ENCODE measurements at regions not wholly inside any gene's neighbourhood (a gene's known extent, or its start where the extent isn't known, plus 50 kb on each side); places are given as distances from the start of the nearest gene placed in this dataset.
"Not testable (repeated sequence)": the region's sequence is repeated elsewhere in the genome, so short reads cannot be mapped to it uniquely, and the experiment has no call there.

DNA sequence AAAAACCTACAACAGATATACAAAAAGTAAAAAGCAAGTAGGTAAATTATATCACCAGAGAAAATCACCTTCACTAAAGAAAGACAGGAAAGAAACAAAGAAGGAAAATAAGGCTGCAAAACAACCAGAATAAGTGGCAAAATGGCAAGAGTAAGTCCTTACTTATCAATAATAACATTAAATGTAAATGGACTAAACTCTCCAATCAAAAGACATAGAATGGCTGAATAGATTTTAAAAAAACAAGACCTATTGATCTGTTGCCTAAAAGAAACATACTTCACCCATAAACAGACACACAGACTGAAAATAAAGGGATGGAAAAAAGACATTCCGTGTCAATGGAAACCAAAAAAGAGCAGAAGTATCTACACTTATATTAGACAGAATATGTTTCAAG, 695.7 kb upstream of the FAT3 start:
- Histone ChIP-seq H3K9ac (ENCODE audit: low read length in 2 of 2) (no peak overlapping the region), H3K9me3 (ENCODE audit: control insufficient read depth in 2 of 2, low read length in 2 of 2) (no peaks in the 10 kb centered on the region), H3K36me3 (ENCODE audit: control insufficient read depth in 2 of 2, insufficient read depth in 2 of 2, low read length in 2 of 2) (no peaks in the 10 kb centered on the region), H3K27me3 (ENCODE audit: control insufficient read depth in 1 of 2, insufficient read depth in 2 of 2, low read length in 2 of 2) (no peaks in the 10 kb centered on the region), H3K4me1 (ENCODE audit: control insufficient read depth, insufficient read depth, low read length) (no peaks in the 10 kb centered on the region), H3K4me3 (ENCODE audit: low read length in 2 of 2) (no peak overlapping the region), H3K27ac (ENCODE audit: low read length) (no peak overlapping the region)

DNA sequence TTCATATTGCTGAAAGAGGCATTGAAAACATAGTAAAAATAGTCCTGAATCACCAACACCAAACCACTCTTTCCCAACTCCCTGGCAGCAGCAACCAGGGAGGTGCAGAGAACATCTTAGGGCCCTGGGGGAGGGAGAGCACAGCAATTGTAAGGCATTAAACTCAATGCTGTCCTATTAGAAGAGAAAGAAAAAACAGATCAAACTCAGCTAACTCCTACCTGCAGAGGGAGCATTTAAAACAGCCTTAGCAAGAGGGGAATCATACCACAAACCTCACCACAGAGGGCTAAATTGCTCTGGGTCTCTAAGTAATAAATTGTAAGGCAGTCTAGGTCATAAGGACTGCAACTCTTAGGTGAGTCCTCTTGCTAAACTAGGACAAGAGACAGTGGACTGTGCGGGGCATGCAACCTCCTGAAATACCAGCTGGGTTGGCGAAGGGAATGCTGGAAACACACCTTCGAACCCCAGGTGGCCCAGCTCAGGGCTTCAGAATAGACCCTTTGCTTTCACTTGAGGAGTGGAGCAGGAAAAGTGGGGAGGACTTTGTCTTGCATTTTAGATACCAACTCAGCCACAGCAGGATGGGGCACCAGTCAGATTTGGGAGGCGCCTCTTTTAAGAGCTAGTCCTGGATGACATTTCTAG, 697.1 kb upstream of the FAT3 start:
- Histone ChIP-seq H3K4me1 (ENCODE audit: control insufficient read depth, insufficient read depth, low read length) (no peaks in the 10 kb centered on the region), H3K9me3 (ENCODE audit: control insufficient read depth in 2 of 2, low read length in 2 of 2) (no peaks in the 10 kb centered on the region), H3K36me3 (ENCODE audit: control insufficient read depth in 2 of 2, insufficient read depth in 2 of 2, low read length in 2 of 2) (no peaks in the 10 kb centered on the region), H3K27ac (ENCODE audit: low read length) (no peak overlapping the region), H3K4me3 (ENCODE audit: low read length in 2 of 2) (no peak overlapping the region), H3K9ac (ENCODE audit: low read length in 2 of 2) (no peak overlapping the region), H3K27me3 (ENCODE audit: control insufficient read depth in 1 of 2, insufficient read depth in 2 of 2, low read length in 2 of 2) (no peaks in the 10 kb centered on the region)

DNA sequence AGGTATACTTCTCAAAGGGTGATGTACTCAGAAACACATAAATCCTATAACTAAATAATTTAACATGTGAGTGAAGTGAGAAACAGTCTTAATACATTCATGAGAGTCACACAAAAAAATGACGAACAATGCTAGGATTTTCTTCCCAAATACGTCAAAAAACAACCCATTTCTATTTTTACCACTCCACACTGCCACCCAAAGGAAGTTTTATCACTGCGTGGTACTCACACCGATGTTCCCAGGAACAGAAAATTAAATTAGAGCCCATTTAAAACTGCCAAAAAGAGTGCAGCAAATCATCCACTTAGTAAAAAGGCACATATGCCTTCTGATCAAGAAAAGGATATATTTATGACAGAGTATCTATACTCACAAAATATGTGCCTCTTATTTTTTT, 710.9 kb upstream of the FAT3 start:
- no peaks in the 10 kb centered on the region for H3K27me3 ChIP-seq (ENCODE audit: control insufficient read depth in 1 of 2, insufficient read depth in 2 of 2, low read length in 2 of 2)
- no peaks in the 10 kb centered on the region for H3K9me3 ChIP-seq (ENCODE audit: control insufficient read depth in 2 of 2, low read length in 2 of 2)
- H3K36me3 ChIP-seq (ENCODE audit: control insufficient read depth in 2 of 2, insufficient read depth in 2 of 2, low read length in 2 of 2) = no peaks in the 10 kb centered on the region
- no peak overlapping the region for H3K4me3 ChIP-seq (ENCODE audit: low read length in 2 of 2)
- no peaks in the 10 kb centered on the region for H3K4me1 ChIP-seq (ENCODE audit: control insufficient read depth, insufficient read depth, low read length)
- no peak overlapping the region for H3K9ac ChIP-seq (ENCODE audit: low read length in 2 of 2)
- no peak overlapping the region for H3K27ac ChIP-seq (ENCODE audit: low read length)

DNA sequence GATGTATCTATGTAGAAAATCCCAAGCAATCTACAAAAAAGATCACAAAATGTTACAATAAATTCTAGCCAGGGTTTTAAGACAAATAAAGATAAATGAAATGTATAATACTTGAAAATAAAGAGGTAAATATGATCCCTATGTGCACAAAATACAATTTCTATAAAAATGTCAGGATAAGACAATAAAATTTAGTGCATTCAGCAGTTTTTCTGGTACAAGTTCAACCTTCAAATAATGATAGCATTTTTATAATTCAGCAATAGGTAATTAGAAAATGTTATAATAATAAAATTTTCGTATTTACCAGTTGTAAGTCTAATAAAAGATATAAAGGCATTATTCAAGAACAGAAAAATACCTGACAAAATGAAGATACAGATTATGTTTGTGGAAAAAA, 726.8 kb upstream of the FAT3 start:
- H3K9ac ChIP-seq (ENCODE audit: low read length in 2 of 2) = no peak overlapping the region
- H3K36me3 ChIP-seq (ENCODE audit: control insufficient read depth in 2 of 2, insufficient read depth in 2 of 2, low read length in 2 of 2) = no peaks in the 10 kb centered on the region
- H3K4me1 ChIP-seq (ENCODE audit: control insufficient read depth, insufficient read depth, low read length) = no peaks in the 10 kb centered on the region
- H3K4me3 ChIP-seq (ENCODE audit: low read length in 2 of 2) = no peak overlapping the region
- H3K27ac ChIP-seq (ENCODE audit: low read length) = no peak overlapping the region
- no peaks in the 10 kb centered on the region for H3K9me3 ChIP-seq (ENCODE audit: control insufficient read depth in 2 of 2, low read length in 2 of 2)
- H3K27me3 ChIP-seq (ENCODE audit: control insufficient read depth in 1 of 2, insufficient read depth in 2 of 2, low read length in 2 of 2) = no peaks in the 10 kb centered on the region

DNA sequence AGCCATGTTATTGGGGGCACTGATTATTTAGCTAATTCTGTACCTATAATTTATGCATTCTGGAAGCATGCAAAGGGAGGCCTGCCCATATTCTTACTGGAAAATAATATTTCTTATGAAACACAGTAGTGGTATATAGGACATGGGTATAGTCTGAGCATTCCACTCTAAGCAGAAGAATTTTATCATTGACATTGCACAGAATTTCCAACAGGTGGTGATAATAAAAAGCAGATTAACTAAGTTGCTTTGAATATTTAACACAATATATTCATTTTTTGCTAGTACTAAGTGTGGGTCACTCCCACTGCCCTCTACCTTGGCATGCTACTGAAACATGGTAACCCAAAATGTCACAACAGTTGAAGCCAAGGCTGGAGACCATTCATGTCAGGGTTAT, 728.8 kb upstream of the FAT3 start:
- Histone ChIP-seq H3K27me3 (ENCODE audit: control insufficient read depth in 1 of 2, insufficient read depth in 2 of 2, low read length in 2 of 2) (no peaks in the 10 kb centered on the region), H3K4me3 (ENCODE audit: low read length in 2 of 2) (no peak overlapping the region), H3K9ac (ENCODE audit: low read length in 2 of 2) (no peak overlapping the region)

DNA sequence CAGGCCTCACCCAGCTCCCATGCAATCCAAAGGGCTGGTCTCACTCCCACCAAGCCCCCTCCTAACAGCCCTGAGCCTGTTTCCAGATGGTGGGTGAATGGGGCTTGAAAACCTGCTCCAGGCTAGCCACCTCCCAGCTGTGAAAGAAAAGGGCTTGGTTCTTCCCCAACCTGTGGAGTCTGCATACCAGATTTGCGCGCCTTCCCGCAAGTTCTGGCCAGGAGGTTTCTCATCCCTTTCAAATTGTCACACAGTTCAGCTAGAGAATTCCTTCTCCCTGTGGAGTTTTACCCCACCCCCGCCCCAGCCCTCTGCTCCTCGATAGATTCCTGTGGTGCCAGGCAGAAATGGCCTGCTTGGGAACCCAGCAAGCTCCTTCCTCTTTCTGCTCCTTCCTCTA, 734.6 kb upstream of the FAT3 start:
- Histone ChIP-seq H3K4me1 (ENCODE audit: control insufficient read depth, insufficient read depth, low read length) (no peaks in the 10 kb centered on the region), H3K9me3 (ENCODE audit: control insufficient read depth in 2 of 2, low read length in 2 of 2) (no peaks in the 10 kb centered on the region), H3K27ac (ENCODE audit: low read length) (no peak overlapping the region), H3K9ac (ENCODE audit: low read length in 2 of 2) (no peak overlapping the region), H3K4me3 (ENCODE audit: low read length in 2 of 2) (no peak overlapping the region), H3K36me3 (ENCODE audit: control insufficient read depth in 2 of 2, insufficient read depth in 2 of 2, low read length in 2 of 2) (no peaks in the 10 kb centered on the region), H3K27me3 (ENCODE audit: control insufficient read depth in 1 of 2, insufficient read depth in 2 of 2, low read length in 2 of 2) (no peaks in the 10 kb centered on the region)

More for the DNA sequence above, 728.8 kb upstream of the FAT3 start:
- Histone ChIP-seq H3K27ac (ENCODE audit: low read length) (no peak overlapping the region), H3K4me1 (ENCODE audit: control insufficient read depth, insufficient read depth, low read length) (no peaks in the 10 kb centered on the region), H3K9me3 (ENCODE audit: control insufficient read depth in 2 of 2, low read length in 2 of 2) (no peaks in the 10 kb centered on the region), H3K36me3 (ENCODE audit: control insufficient read depth in 2 of 2, insufficient read depth in 2 of 2, low read length in 2 of 2) (no peaks in the 10 kb centered on the region)

DNA sequence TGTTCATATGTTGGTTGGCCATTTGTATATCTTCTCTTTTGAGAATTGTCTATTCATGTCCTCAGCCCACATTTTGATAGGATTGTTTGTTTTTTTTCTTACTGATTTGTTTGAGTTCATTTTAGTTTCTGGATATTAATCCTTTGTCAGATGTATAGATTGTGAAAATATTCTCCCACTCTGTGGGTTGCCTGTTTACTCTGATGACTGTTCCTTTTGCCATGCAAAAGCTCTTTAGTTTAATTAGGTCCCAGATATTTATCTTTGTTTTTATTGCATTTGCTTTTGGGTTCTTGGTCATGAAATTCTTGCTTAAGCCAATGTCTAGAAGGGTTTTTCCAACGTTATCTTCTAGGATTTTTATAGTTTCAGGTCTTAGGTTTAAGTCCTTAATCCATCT, 740.7 kb upstream of the FAT3 start:
- H3K9me3 ChIP-seq (ENCODE audit: control insufficient read depth in 2 of 2, low read length in 2 of 2); H3K27me3 ChIP-seq (ENCODE audit: control insufficient read depth in 1 of 2, insufficient read depth in 2 of 2, low read length in 2 of 2); H3K9ac ChIP-seq (ENCODE audit: low read length in 2 of 2); H3K36me3 ChIP-seq (ENCODE audit: control insufficient read depth in 2 of 2, insufficient read depth in 2 of 2, low read length in 2 of 2); H3K4me3 ChIP-seq (ENCODE audit: low read length in 2 of 2); H3K27ac ChIP-seq (ENCODE audit: low read length); H3K4me1 ChIP-seq (ENCODE audit: control insufficient read depth, insufficient read depth, low read length): not testable (repeated sequence)

DNA sequence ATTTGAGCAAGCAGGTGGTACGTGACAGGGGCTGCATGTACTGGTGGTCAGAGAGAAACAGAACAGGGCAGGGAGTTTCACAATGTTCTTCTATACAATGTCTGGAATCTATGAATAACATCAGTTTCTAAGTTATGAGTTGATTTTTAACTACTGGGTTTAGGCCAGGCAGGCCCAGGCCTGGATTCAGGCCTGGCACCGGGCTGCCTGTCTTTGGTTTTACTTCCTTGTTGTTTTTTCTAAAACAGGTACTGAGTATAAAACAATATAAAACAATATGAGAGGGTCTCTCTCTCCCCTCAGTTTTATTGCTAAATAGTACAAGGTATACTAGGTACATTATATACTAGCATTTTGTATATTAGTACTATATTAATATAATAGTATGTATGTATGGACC, 742.7 kb upstream of the FAT3 start:
- H3K36me3 ChIP-seq (ENCODE audit: control insufficient read depth in 2 of 2, insufficient read depth in 2 of 2, low read length in 2 of 2); H3K4me1 ChIP-seq (ENCODE audit: control insufficient read depth, insufficient read depth, low read length); H3K9me3 ChIP-seq (ENCODE audit: control insufficient read depth in 2 of 2, low read length in 2 of 2); H3K4me3 ChIP-seq (ENCODE audit: low read length in 2 of 2); H3K27me3 ChIP-seq (ENCODE audit: control insufficient read depth in 1 of 2, insufficient read depth in 2 of 2, low read length in 2 of 2); H3K27ac ChIP-seq (ENCODE audit: low read length); H3K9ac ChIP-seq (ENCODE audit: low read length in 2 of 2): not testable (repeated sequence)

DNA sequence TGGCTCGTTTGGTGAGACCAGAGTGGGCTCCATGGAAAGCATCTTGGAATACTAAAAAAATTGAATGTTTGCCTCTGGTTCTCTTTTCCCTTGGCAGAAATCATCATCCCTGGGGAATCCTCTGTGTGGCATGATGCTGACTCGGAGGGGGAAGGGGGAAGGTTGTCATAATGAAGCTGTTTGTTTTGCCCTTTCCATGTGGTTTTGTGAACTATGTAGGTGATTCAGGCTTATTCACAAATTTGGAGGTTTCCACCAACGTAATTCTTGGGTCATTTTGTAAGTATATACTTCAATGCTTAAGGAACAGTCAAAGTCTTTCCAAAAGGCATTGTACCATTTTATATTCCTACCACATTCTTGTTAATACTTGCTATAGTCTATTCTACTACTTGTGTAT, 754.0 kb upstream of the FAT3 start:
- Histone ChIP-seq H3K36me3 (ENCODE audit: control insufficient read depth in 2 of 2, insufficient read depth in 2 of 2, low read length in 2 of 2) (no peaks in the 10 kb centered on the region), H3K9ac (ENCODE audit: low read length in 2 of 2) (no peak overlapping the region), H3K4me3 (ENCODE audit: low read length in 2 of 2) (no peak overlapping the region), H3K9me3 (ENCODE audit: control insufficient read depth in 2 of 2, low read length in 2 of 2) (peaks cover 0 to 5% of the 10 kb centered on the region in 2 donors), H3K27me3 (ENCODE audit: control insufficient read depth in 1 of 2, insufficient read depth in 2 of 2, low read length in 2 of 2) (no peaks in the 10 kb centered on the region), H3K27ac (ENCODE audit: low read length) (no peak overlapping the region), H3K4me1 (ENCODE audit: control insufficient read depth, insufficient read depth, low read length) (no peaks in the 10 kb centered on the region)

DNA sequence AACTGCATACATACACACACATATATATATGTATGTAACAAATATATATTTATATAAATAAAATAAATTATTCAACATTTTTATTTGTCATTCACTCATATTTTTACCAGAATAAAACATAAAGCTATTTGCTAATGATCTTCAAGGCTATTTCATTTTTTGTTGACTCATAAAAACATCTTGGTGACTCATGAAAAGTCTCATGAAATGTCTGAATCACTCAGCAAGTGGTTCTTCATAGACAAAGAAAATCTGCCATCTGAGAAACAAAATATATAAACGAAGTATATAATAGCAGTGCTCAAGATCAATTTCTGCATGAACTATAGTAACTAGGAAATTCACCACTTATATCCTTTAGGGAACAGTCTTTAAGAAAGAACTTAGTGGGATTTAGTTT, 764.8 kb upstream of the FAT3 start:
- Histone ChIP-seq H3K9ac (ENCODE audit: low read length in 2 of 2) (no peak overlapping the region), H3K9me3 (ENCODE audit: control insufficient read depth in 2 of 2, low read length in 2 of 2) (no peaks in the 10 kb centered on the region), H3K4me3 (ENCODE audit: low read length in 2 of 2) (no peak overlapping the region), H3K27me3 (ENCODE audit: control insufficient read depth in 1 of 2, insufficient read depth in 2 of 2, low read length in 2 of 2) (no peaks in the 10 kb centered on the region), H3K4me1 (ENCODE audit: control insufficient read depth, insufficient read depth, low read length) (no peaks in the 10 kb centered on the region), H3K36me3 (ENCODE audit: control insufficient read depth in 2 of 2, insufficient read depth in 2 of 2, low read length in 2 of 2) (no peaks in the 10 kb centered on the region), H3K27ac (ENCODE audit: low read length) (no peak overlapping the region)

DNA sequence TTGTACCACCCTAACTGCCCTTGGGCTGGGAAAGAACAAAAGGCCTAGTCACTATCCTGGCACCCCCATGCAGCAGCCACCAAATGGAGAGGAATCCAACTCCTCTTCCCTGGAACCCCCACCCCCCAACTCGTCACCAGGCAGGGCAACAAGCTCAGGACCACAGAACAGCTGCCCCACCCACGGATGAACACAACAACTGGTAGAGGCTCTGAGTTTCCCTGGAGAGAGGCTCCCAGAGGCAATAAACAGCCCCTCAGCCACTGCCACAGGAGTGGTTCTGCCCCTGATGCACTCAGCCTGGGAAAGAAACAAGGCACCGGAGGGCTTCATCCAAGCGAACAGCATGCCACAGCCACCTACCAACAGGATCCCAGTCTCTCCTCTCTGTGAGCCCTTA, 778.4 kb upstream of the FAT3 start:
- H3K9ac ChIP-seq (ENCODE audit: low read length in 2 of 2) = no peak overlapping the region
- no peaks in the 10 kb centered on the region for H3K9me3 ChIP-seq (ENCODE audit: control insufficient read depth in 2 of 2, low read length in 2 of 2)
- no peaks in the 10 kb centered on the region for H3K36me3 ChIP-seq (ENCODE audit: control insufficient read depth in 2 of 2, insufficient read depth in 2 of 2, low read length in 2 of 2)
- H3K27me3 ChIP-seq (ENCODE audit: control insufficient read depth in 1 of 2, insufficient read depth in 2 of 2, low read length in 2 of 2) = no peaks in the 10 kb centered on the region
- no peak overlapping the region for H3K27ac ChIP-seq (ENCODE audit: low read length)
- H3K4me1 ChIP-seq (ENCODE audit: control insufficient read depth, insufficient read depth, low read length) = no peaks in the 10 kb centered on the region
- H3K4me3 ChIP-seq (ENCODE audit: low read length in 2 of 2) = no peak overlapping the region

Measured in stomach smooth muscle (tissue), 2 donors.